Effector CD8-positive, alpha-beta T cell (primary cell): ENCODE measurements at regions not wholly inside any gene's neighbourhood (a gene's known extent, or its start where the extent isn't known, plus 50 kb on each side); places are given as distances from the start of the nearest gene placed in this dataset.
"Not testable (repeated sequence)": the region's sequence is repeated elsewhere in the genome, so short reads cannot be mapped to it uniquely, and the experiment has no call there.

Source experiments
- DNase-seq: peaks from one replicate; lab custom pipeline; 2025; lab: John Stamatoyannopoulos, UW

DNA sequence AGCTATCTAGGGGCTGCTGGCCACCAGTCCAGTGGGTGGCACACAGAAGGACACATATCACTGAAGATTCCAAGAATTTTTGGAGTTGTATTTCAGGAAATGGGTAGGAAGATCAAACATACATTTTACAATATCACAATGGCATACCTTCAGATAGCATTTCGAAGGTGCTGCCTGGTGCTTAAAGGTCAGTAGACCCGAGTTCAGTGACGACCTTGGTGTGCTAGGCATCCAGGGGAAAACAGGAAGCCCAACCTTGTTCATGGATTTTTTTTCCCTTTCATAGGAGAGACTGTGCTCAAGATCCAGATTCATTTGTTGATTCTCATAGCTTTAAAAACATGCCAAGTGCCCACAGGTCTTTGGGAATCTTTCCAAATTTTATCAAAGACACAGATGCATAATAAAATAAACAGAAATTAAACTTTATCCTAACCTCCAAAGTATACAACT lies 51.0 kb upstream of the RCBTB2 start:
- no peak for DNase-seq

DNA sequence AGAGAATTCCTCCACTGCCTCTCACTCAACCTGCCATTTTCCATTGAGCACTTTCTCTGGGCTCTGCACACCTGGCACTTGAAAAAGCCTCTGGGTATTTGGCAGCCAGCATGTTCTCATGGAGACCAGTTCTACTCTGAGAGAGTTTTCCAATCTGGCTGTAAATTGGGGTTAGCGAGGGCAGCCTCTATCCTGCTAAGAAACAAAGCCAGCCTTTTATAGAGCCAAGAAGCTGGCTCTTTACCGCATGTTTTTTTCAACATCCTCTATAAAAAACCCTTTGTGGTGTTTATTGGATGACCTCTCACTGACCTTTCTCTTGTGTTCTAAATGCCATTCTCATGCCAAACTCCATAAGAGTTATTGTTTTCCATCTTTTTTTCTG lies 52.6 kb upstream of the RCBTB2 start:
- no peak for DNase-seq

DNA sequence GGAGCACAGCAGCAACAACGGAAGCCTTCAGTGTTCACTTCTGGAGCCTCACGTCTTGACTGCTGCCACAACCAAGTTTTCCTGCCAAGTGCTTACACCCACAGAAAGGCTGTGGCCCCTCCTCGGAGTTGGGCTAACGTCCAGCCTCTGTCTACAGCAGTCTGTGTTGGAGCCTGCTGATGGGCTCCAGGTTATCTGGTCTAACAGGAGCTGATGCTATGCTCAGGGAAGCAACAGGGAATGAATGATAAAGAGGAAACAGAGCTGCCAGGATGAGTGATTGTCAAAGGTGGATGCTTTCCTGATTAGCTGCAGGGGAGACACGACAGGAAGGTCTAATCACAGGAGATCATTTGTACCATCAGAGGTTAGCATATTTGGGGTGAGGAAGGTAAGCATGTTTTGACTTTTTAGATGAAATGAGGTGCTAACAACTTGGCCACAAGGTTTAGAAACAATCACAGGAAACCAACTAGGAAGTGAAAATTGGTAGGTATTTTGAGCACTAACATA lies 53.8 kb upstream of the RCBTB2 start:
- DNase-seq, result no peak

DNA sequence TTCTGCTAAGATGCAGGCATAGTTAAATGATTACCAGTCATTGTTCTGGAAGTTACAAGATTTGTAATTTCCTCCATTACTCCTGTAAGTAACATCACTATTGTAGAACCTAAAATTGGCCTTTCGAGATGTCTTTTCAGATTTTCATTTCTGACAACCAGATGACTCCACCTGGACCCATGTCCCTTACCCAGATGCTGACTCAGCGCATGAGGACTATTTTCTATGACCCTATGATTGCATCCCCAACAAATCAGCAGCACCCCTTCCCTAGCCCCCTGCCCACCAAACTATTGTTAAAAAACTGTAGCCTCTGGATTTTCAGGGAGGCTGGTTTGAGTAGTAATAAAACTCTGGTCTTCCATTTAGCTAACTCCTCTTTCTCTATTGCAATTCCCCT lies 55.2 kb upstream of the RCBTB2 start:
- no peak for DNase-seq

DNA sequence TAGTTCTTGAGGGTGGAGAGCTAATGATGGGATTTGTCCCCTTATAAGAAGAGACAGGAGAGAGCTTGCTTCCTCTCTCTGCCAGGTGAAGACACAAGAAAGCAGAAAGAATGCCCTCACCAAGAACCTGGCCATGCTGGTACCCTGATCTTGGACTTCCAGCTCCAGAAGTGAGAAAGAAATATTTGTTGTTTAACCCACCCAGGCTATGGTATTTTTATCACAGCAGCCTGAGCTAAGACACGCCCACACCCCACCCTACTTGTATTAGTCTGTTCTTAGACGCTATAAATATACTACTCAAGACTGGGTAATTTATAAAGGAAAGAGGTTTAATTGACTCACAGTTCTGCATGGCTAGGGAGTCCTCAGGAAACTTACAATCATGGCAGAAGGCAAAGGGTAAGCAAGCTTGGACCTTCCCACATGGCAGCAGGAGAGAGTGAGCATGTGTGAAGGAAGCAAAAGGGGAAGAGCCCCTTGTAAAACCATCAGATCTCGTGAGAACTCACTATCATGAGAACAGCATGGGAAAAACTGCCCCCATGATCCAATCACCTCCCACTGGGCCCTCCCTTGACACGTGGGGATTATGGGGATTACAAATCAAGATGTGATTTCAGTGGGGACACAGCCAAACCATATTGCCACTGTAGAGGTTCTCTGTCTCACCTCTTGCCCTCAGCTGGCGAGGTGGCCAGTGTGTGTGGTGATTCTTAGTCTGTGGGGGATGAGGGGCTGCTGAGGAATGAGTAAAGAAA lies 57.4 kb upstream of the RCBTB2 start:
- DNase-seq, result no peak

DNA sequence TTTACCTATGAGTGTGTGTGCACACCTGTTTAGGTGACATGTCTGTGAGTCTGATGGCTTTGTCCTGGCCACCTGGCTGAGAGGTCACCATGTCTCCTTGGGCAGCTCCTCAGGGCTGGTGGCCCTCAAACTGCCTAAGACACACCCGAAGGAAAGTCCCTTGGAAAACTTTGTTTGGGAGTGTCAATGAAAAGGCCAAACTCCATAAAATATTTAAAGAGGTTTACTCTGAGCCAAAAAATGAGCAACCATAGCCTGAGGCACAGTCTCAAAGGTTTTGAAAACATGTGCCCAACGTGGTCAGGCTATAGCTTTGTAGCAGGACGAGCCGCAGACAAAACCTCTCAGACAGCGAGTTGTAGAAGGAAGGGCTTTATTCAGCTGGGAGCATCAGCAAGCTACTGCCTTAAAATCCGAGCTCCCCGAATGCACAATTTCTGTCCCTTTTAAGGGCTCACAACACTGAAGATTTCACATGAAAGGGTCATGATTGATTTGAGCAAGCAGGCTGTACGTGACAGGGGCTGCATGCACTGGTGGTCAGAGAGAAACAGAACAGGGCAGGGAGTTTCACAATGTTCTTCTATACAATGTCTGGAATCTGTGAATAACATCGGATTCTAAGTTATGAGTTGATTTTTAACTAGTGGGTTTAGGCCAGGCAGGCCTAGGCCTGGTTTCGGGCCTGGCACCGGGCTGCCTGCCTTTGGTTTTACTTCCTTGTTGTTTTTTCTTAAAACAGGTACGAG lies 58.4 kb upstream of the RCBTB2 start:
- not testable (repeated sequence) for DNase-seq

DNA sequence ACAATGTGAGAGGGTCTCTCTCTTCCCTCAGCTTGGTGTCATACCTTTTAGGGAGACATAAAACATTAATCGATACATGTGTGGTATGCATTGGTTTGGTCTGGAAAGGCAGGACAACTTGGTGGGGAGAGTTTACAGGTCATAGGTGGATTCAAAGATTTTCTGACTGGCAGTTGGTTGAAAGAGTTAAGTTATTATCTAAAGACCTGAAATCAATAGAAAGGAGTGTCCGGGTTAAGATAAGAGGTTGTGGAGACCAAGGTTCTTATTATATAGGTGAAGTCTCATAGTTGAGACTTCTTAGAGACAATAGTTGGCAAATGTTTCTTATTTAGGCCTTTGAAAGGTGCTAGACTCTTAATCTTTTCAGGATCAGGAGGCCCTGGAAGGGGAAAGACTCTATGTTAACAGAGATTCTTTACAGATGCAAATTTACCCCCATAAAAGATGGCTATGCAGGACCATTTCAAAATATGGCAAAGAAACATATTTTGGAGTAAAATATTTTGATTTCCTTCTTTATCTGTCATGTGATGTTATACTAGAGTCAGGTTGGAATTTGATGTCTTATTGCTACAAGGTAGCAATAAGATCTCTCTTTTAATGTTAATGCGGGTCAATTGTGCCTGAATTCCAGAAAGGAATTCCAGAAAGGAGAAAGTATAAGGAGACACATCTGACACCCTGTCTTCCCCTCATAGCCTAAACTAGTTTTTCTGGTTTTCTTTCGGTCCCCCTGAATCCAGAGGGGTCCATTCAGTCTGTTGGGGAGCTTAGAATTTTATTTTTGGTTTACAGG lies 59.2 kb upstream of the RCBTB2 start:
- no peak for DNase-seq

DNA sequence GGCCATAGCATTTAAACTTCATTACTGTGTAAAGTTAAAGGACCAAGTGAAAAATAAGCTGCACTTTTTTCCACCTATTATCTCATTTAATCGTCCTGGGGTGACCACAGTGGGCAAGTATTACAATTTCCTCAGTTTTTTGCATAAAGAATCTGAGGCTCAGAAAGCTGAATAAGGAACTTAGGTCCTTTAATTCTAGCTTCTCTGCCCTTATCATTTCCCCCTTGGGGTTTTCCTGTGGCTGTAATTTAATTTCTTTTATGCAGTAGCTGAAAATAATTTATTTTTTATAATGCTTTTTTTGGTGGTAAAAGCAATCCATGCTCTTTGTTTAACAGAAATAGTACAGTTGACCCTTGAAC lies 59.8 kb upstream of the RCBTB2 start:
- no peak for DNase-seq

DNA sequence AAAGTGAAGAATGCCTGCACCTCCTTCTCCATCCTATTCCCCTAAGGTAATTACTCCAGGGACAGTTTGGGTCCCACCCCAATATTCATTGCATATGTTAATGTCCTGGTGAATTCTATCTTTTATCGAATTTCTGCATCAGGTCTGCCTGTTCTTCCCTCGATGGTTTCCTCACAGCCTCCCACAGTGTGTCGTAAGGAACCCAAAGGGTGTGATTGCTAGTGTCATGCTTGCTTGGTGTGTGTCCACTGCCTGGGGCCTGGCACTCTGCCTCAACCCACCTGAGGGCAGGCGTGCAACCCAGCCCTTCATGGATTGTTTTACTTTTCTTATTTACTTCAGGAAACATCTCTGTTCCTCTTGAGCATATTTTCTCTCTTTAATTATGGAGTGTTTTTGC lies 60.2 kb upstream of the CYSLTR2 start:
- no peak for DNase-seq

DNA sequence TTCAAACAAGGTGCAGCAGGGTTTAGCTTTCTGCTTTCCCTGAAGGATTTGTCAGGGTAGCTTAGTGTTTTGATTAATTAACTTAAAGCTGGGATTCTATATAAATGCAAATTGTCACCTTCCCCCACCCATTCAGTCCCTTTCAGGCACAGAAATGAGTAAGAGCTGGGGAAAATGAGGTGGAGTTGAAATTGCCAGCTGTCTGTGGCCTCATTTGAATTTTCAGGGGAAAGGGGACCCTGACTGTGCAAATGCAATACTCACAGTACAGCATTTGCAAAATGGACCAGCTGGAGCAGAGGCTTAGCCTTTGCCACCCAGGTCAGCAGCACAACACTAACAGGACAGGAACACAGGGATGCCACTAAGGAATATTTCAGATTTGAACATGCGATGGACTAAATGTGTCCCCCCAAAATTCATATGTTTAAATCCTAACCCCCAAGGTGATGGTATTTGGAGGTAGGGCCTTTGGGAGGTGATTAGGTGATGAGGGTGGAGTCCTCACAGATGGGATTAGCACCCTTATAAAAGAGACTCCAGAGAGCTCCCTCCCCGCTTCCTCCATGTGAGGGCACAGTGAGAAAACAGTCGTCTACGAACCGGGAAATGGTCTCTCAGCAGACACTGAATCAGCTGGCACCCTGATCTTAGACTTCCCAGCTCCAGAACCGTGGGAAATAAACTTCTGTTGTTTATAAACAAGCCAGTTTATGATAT lies 59.5 kb upstream of the CYSLTR2 start:
- no peak for DNase-seq

DNA sequence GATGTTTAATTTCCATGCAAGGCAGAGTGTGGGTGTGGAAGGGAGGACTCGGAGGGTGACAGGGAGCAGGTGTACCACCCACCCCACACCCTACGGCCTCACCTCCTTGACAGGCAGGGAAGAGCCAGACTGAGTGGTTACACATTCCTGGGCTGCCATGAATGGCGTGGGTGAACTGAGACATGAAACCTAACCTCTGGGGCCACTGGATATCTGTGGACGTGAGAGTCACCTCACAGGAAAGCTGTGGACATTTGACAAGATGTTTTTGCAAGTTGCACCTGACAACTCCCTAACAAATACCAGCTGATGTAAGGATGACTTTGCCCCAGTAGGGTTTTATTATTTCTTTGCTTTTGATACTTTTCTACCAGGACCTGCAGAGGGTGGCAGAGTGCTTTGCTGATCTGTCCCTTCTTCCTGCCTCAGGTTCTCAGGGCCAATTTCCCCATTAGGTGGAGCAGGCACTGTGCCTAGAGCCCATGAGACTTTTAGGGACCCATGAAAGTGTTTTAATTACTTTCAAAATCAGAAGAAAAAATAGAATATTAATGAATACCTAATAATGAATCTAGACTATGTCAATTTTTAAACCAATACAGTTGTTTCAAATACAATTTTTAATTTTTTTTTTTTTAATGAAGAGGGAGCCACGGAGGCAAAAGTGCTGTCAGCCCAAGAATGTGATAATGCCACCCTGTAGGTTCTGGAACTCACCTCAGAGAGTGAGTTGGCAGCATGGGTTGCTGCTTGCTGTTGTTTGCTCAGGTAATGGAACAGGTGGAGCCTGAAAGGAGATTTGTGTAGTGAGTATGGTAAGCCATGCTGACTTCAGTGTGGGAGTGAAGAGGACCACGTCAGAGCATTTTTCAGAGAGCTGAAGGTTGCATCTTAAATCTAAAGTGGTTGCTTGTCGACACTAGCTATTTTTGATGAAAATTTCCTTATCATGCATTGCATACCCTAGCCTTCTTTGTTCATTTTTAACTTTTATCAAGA lies 58.0 kb upstream of the CYSLTR2 start:
- peak; percentile 18 for DNase-seq

DNA sequence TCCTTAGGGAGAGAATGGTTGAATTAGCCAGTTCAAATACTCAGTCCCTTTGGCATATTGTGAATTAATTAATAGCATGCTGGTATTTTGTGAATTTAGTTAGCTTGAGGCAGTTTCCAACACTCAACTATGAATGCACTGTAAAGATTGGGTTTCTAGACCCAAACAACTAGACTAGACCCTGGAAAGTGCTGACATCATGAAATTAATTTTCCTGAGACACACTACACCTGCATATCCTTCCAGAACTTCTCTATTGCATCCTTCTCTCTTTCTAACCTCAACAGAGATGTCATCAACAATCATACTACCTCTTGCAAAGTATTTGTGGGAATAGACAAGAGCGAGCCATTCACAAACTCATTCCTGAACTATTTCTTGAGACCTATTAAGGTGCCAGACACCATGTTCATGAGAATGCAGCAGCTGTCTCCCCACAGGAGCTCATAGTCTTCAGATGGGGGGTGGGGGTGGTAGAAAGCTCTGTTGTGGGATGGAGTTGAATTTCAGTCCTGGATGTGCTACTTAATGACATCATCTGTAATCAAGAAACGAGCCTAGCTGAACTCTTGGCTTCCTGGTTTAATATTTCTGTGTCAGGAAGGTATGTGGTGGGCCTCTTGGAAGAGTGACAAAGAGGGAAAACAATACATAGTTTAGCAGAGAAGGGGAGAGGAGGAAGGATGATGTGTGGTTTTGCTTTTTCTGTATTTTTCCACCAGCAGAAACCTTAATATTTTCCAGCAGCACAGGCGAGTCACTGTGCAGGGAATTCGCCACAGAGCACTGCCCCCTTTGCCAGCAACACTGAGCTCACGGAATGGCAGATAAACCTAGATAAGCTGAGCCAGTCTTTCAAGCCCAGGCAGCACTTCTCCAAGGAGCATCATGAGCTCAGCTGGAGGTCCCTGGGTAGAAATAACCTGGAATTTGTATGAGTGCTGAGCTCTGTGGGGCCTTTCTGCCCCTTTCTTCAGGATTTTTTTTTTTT lies 53.1 kb upstream of the CYSLTR2 start:
- DNase-seq, result no peak

DNA sequence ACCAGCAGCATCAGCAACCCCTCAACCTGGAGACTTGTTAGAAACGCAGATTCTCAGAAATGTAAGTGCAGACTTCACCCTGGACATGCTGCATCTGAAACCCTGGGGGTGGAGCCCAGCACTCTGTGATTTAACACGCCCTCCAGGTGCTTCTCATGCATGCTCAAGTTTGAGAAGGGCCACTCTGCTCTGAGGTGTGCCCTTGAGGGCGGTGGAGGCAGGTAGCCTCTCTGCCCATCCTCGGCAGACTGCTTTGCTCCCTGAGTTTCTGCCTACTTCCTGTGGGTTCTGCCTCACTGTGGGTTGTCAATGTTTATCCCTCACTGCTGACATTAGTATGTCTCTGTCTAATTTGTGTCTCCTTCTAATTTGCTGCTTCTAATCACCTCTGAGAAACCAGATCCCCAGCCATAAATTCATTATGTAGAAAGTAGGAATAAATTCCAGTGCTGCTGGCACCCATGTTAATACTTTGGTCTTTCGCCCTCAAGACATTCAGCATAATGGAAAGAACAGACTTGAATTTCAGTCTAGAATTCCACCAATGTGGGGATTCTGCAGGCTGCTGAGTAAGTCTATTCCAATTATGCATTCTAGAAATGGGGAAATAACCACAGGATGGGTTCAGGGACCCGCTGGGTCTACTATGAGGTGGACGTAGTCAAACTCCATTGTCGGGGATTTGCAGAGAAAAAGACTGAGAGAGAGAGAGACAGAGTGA lies 51.3 kb upstream of the CYSLTR2 start:
- DNase-seq, result no peak

DNA sequence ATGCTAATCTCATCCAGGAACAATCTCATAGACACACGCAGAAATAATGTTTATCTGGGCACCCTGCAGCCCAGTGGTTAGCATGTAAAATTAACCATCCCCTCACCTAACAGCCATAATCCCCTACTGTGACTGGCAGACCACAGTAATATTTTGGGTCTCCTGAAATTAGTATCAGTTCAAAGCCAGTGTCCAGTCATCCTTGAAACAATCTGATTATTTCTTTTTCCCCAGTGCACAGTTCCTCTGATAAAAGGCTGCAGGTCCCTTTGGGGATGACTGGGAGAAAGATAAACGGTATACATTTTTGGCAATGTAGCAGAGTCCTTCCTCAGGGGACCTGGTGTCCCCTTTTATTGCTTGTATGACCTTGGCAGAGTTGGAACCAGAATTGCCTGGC lies 50.4 kb upstream of the CYSLTR2 start:
- DNase-seq, result no peak
